SH-SY5Y (cell line): ENCODE measurements at regions not wholly inside any gene's neighbourhood (a gene's known extent, or its start where the extent isn't known, plus 50 kb on each side); places are given as distances from the start of the nearest gene placed in this dataset.

Source experiments
- GATA2 ChIP-seq: IDR thresholded peaks from 2 replicates; pipeline ENCODE4 v1.6.1; 2011; ENCODE audit warnings: mild to moderate bottlenecking, low read depth, low read length
- GATA3 ChIP-seq: IDR thresholded peaks from 2 replicates; pipeline ENCODE4 v1.6.1; 2011; ENCODE audit warnings: low read depth, mild to moderate bottlenecking, low read length, moderate library complexity

DNA sequence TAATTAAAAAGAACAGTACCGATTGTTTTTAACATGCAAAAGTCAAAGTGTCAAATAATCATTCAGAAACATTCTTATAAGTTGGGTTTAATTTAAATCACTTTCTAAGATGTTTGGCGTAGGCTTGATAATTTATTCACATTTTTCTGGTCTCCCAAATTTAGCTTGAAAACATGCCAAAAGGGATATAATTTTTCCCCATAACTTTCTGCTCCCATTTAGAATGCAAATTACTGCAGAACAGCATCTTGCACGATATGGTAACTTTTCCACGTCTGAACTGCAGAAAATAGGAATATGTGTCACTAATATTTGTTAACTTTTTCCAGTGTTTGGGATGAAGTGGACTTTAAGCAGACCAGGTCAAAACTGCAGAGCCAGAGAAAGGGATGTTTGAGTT lies 1592.4 kb upstream of the SEL1L start:
- TF ChIP-seq GATA2 = no peak
- TF ChIP-seq GATA3 = no peak
